ENCODE measurements at regions not wholly inside any gene's neighbourhood (a gene's known extent, or its start where the extent isn't known, plus 50 kb on each side); places are given as distances from the start of the nearest gene placed in this dataset.

DNA sequence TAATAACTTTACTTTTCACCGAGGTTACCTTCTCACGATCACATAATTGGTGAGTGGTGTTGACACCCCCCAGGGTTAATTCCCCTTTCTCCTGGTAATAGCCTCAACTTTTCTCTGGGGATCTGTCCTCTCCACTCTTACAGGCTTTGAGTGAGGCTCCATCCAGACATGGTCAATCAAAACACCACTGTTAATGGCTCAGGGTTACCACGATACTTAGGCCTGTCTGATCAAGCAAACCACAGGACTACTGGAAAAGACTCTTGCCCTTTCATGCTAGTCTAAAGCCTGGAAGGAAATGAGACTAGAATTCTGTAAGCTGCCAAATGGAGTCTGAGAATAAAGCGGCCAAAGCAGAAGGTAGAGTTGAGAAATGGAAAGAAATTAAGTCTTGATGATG lies 56.5 kb upstream of the STT3B start:
- TF ChIP-seq, protein P1, sequence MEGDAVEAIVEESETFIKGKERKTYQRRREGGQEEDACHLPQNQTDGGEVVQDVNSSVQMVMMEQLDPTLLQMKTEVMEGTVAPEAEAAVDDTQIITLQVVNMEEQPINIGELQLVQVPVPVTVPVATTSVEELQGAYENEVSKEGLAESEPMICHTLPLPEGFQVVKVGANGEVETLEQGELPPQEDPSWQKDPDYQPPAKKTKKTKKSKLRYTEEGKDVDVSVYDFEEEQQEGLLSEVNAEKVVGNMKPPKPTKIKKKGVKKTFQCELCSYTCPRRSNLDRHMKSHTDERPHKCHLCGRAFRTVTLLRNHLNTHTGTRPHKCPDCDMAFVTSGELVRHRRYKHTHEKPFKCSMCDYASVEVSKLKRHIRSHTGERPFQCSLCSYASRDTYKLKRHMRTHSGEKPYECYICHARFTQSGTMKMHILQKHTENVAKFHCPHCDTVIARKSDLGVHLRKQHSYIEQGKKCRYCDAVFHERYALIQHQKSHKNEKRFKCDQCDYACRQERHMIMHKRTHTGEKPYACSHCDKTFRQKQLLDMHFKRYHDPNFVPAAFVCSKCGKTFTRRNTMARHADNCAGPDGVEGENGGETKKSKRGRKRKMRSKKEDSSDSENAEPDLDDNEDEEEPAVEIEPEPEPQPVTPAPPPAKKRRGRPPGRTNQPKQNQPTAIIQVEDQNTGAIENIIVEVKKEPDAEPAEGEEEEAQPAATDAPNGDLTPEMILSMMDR (IDR thresholded peaks at IDR 0.05): no peak
- no peak for TF ChIP-seq POLR2A (IDR thresholded peaks at IDR 0.05)

Data from vagina (tissue), 2 donors.